H9 (cell line): ENCODE measurements at regions not wholly inside any gene's neighbourhood (a gene's known extent, or its start where the extent isn't known, plus 50 kb on each side); places are given as distances from the start of the nearest gene placed in this dataset.

Experiments used
- DNase-seq: peaks from one replicate; pipeline ENCODE4 v3.0.0-alpha.2; 2017
- H2AFZ ChIP-seq: one replicate; pipeline ENCODE4 v1.6.1; 2013; ENCODE audit warnings: mild to moderate bottlenecking, low read length, control low read depth, moderate library complexity
- H2AK5ac ChIP-seq: 2 replicates; pipeline ENCODE4 v1.6.1; 2013; ENCODE audit warnings: low read length, control low read depth, mixed read lengths; ENCODE audit not compliant: insufficient read length
- H2BK120ac ChIP-seq: one replicate; pipeline ENCODE4 v1.6.1; 2013; ENCODE audit warnings: low read depth, mild to moderate bottlenecking, low read length, control low read depth, inconsistent platforms; ENCODE audit not compliant: poor library complexity, severe bottlenecking
- H2BK12ac ChIP-seq: 2 replicates; pipeline ENCODE4 v1.6.1; 2013; ENCODE audit warnings: low read length, control low read depth, mixed read lengths, low read depth; ENCODE audit not compliant: insufficient read length
- H2BK15ac ChIP-seq: 2 replicates; pipeline ENCODE4 v1.6.1; 2013; ENCODE audit warnings: low read depth, low read length, control low read depth
- H2BK20ac ChIP-seq: one replicate; pipeline ENCODE4 v1.6.1; 2013; ENCODE audit warnings: low read depth, mild to moderate bottlenecking, low read length, control low read depth, inconsistent platforms; ENCODE audit not compliant: poor library complexity, severe bottlenecking
- H2BK5ac ChIP-seq: 2 replicates; pipeline ENCODE4 v1.6.1; 2013; ENCODE audit warnings: low read length, control low read depth, mixed read lengths; ENCODE audit not compliant: insufficient read length
- H3K14ac ChIP-seq: 2 replicates; pipeline ENCODE4 v1.6.1; 2013; ENCODE audit warnings: low read length, control low read depth; ENCODE audit not compliant: insufficient read depth
- H3K18ac ChIP-seq: 2 replicates; pipeline ENCODE4 v1.6.1; 2013; ENCODE audit warnings: low read depth, mild to moderate bottlenecking, mixed read lengths, low read length, control low read depth; ENCODE audit not compliant: insufficient read length
- H3K23ac ChIP-seq: 2 replicates; pipeline ENCODE4 v1.6.1; 2013; ENCODE audit warnings: low read length, control low read depth, mixed read lengths, low read depth; ENCODE audit not compliant: insufficient read length
- H3K23me2 ChIP-seq: 2 replicates; pipeline ENCODE4 v1.6.1; 2013; ENCODE audit warnings: low read depth, mild to moderate bottlenecking, mixed read lengths, low read length, control low read depth; ENCODE audit not compliant: insufficient read length, poor library complexity, severe bottlenecking
- H3K27ac ChIP-seq: 2 replicates; pipeline ENCODE4 v1.5.1; 2013; ENCODE audit warnings: low read length, control low read depth, mixed read lengths, low read depth; ENCODE audit not compliant: insufficient read length
- H3K27me3 ChIP-seq: 2 replicates; pipeline ENCODE4 v1.6.1; 2013; ENCODE audit warnings: low read length, control low read depth, inconsistent platforms; ENCODE audit not compliant: insufficient read depth
- H3K4ac ChIP-seq: 2 replicates; pipeline ENCODE4 v1.6.1; 2013; ENCODE audit warnings: low read depth, mild to moderate bottlenecking, control low read depth, inconsistent platforms, low read length, moderate library complexity
- H3K4me1 ChIP-seq: 2 replicates; pipeline ENCODE4 v1.6.1; 2013; ENCODE audit warnings: low read length, control low read depth, inconsistent platforms; ENCODE audit not compliant: insufficient read depth
- H3K4me2 ChIP-seq: 2 replicates; pipeline ENCODE4 v1.6.1; 2013; ENCODE audit warnings: low read length, control low read depth, mixed read lengths; ENCODE audit not compliant: insufficient read length, insufficient read depth
- H3K56ac ChIP-seq: 2 replicates; pipeline ENCODE4 v1.6.1; 2013; ENCODE audit warnings: low read depth, mild to moderate bottlenecking, mixed read lengths, low read length, control low read depth; ENCODE audit not compliant: insufficient read length
- H3K79me1 ChIP-seq: 2 replicates; pipeline ENCODE4 v1.6.1; 2013; ENCODE audit warnings: low read depth, mild to moderate bottlenecking, moderate library complexity, low read length, control low read depth, inconsistent platforms; ENCODE audit not compliant: insufficient read depth, poor library complexity, severe bottlenecking
- H3K79me2 ChIP-seq: 2 replicates; pipeline ENCODE4 v1.6.1; 2013; ENCODE audit warnings: low read length, control low read depth, inconsistent platforms; ENCODE audit not compliant: insufficient read depth
- H3K9ac ChIP-seq: 2 replicates; pipeline ENCODE4 v1.6.1; 2013; ENCODE audit warnings: low read length, control low read depth, mixed read lengths; ENCODE audit not compliant: insufficient read length; ENCODE audit errors: extremely low read depth
- H3K9me3 ChIP-seq: one replicate; pipeline ENCODE4 v1.6.1; 2013; ENCODE audit warnings: low read depth, low read length, inconsistent platforms; ENCODE audit not compliant: control insufficient read depth
- H3T11ph ChIP-seq: one replicate; pipeline ENCODE4 v1.6.1; 2013; ENCODE audit warnings: mild to moderate bottlenecking, low read length, control low read depth, inconsistent platforms
- H4K20me1 ChIP-seq: one replicate; pipeline ENCODE4 v1.6.1; 2013; ENCODE audit not compliant: control insufficient read depth, insufficient read length, insufficient read depth
- H4K5ac ChIP-seq: 2 replicates; pipeline ENCODE4 v1.6.1; 2013; ENCODE audit warnings: low read depth, mild to moderate bottlenecking, mixed read lengths, low read length, control low read depth; ENCODE audit not compliant: insufficient read length
- H4K8ac ChIP-seq: replicated peaks from 2 replicates; pipeline ENCODE4 v1.6.1; 2013; ENCODE audit warnings: low read length, control low read depth, mixed read lengths, low read depth; ENCODE audit not compliant: insufficient read length
- H4K91ac ChIP-seq: 2 replicates; pipeline ENCODE4 v1.6.1; 2013; ENCODE audit warnings: low read depth, mild to moderate bottlenecking, moderate library complexity, mixed read lengths, low read length, control low read depth; ENCODE audit not compliant: insufficient read length
- H3K27ac Mint-ChIP-seq, 3 experiments: 2 replicates in 2 of 3; 3 replicates in 1 of 3; pipeline ENCODE4 v1.8.0; 2020 to 2021; ENCODE audit warnings: mixed read lengths in 3 of 3, mild to moderate bottlenecking in 1 of 3, moderate library complexity in 1 of 3
- H3K27me3 Mint-ChIP-seq: 2 replicates; pipeline ENCODE4 v1.8.0; 2021; ENCODE audit warnings: low read depth, mild to moderate bottlenecking, moderate library complexity, mixed read lengths
- H3K36me3 Mint-ChIP-seq, 3 experiments: 2 replicates in 2 of 3; 3 replicates in 1 of 3; pipeline ENCODE4 v1.8.0; 2020 to 2021; ENCODE audit warnings: low read depth in 3 of 3, mixed read lengths in 3 of 3; ENCODE audit not compliant: insufficient read depth in 1 of 3
- H3K4me1 Mint-ChIP-seq, 2 experiments: 2 replicates each; pipeline ENCODE4 v1.8.0; 2020; ENCODE audit warnings: mixed read lengths in 2 of 2
- H3K4me3 Mint-ChIP-seq, 2 experiments: 2 replicates in 1 of 2; 3 replicates in 1 of 2; pipeline ENCODE4 v1.8.0; 2020 to 2021; ENCODE audit warnings: mild to moderate bottlenecking in 2 of 2, mixed read lengths in 2 of 2, moderate library complexity in 1 of 2
- H3K9me3 Mint-ChIP-seq, 2 experiments: 2 replicates in 1 of 2; 3 replicates in 1 of 2; pipeline ENCODE4 v1.8.0; 2020; ENCODE audit warnings: mild to moderate bottlenecking in 2 of 2, mixed read lengths in 2 of 2, moderate library complexity in 1 of 2
- WGBS: extraction: QIAGEN DNeasy Blood & Tissue Kit; methylation state at CpG from one replicate; pipeline ENCODE4 v1.1.7; 2013; ENCODE audit warnings: missing lambda C conversion rate, low lambda C conversion rate, mixed read lengths; ENCODE audit not compliant: insufficient read length; ENCODE audit errors: extremely low coverage; 5-methylcytosine and 5-hydroxymethylcytosine counted together
- TF ChIP-seq, protein P1 (sequence below): fragments of 200-600 bp; sonication (generic); conservative IDR thresholded peaks from 3 replicates; pipeline ENCODE4 v1.8.0; 2021; ENCODE audit warnings: antibody characterized with exemption, mild to moderate bottlenecking

- no peak overlapping the region for H2BK5ac ChIP-seq
- no peak overlapping the region for H3K14ac ChIP-seq
- no peak overlapping the region for H4K5ac ChIP-seq
- no peak overlapping the region for H2AK5ac ChIP-seq
- no peak overlapping the region for H3T11ph ChIP-seq
- H3K4me1 ChIP-seq = no peaks in the 10 kb centered on the region
- no peak overlapping the region for H4K91ac ChIP-seq
- H4K8ac ChIP-seq = no peak overlapping the region
- H2AFZ ChIP-seq = no peak overlapping the region
- WGBS = no CpG with 5 or more reads among the region's 2 CpGs
- no peak overlapping the region for H3K56ac ChIP-seq
- Mint-ChIP-seq H3K27ac (no peak overlapping the region), H3K4me3 (no peak overlapping the region), H3K27me3 (no peaks in the 10 kb centered on the region), H3K9me3 (peaks cover 0 to 1% of the 10 kb centered on the region in 2 experiments; a peak in 1 of 5 replicates), H3K4me1 (peaks cover 12 to 15% of the 10 kb centered on the region in 2 experiments), H3K36me3 (peaks cover 0 to 6% (median 3%) of the 10 kb centered on the region in 3 experiments; a peak in 1 of 7 replicates)
- no peak overlapping the region for H2BK20ac ChIP-seq
- no peak overlapping the region for H3K23ac ChIP-seq
- H3K27me3 ChIP-seq = no peaks in the 10 kb centered on the region
- no peak overlapping the region for H2BK12ac ChIP-seq
- no peak overlapping the region for H3K18ac ChIP-seq
- no peak overlapping the region for H3K4me2 ChIP-seq
- no peaks in the 10 kb centered on the region for H3K79me1 ChIP-seq
- no peak overlapping the region for H2BK15ac ChIP-seq
- no peak for DNase-seq
- no peak overlapping the region for H3K9ac ChIP-seq
- no peaks in the 10 kb centered on the region for H3K79me2 ChIP-seq
- H4K20me1 ChIP-seq = no peaks in the 10 kb centered on the region
- TF ChIP-seq, protein P1, sequence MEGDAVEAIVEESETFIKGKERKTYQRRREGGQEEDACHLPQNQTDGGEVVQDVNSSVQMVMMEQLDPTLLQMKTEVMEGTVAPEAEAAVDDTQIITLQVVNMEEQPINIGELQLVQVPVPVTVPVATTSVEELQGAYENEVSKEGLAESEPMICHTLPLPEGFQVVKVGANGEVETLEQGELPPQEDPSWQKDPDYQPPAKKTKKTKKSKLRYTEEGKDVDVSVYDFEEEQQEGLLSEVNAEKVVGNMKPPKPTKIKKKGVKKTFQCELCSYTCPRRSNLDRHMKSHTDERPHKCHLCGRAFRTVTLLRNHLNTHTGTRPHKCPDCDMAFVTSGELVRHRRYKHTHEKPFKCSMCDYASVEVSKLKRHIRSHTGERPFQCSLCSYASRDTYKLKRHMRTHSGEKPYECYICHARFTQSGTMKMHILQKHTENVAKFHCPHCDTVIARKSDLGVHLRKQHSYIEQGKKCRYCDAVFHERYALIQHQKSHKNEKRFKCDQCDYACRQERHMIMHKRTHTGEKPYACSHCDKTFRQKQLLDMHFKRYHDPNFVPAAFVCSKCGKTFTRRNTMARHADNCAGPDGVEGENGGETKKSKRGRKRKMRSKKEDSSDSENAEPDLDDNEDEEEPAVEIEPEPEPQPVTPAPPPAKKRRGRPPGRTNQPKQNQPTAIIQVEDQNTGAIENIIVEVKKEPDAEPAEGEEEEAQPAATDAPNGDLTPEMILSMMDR = no peak
- no peaks in the 10 kb centered on the region for H3K23me2 ChIP-seq
- no peak overlapping the region for H3K27ac ChIP-seq
- no peaks in the 10 kb centered on the region for H3K9me3 ChIP-seq
- no peak overlapping the region for H3K4ac ChIP-seq
- no peak overlapping the region for H2BK120ac ChIP-seq
Measured at GRCh38 chr5:91486638-91487037, 103.5 kb upstream of the ARRDC3 start.
